ENCODE measurements at regions not wholly inside any gene's neighbourhood (a gene's known extent, or its start where the extent isn't known, plus 50 kb on each side); places are given as distances from the start of the nearest gene placed in this dataset.
"Not testable (repeated sequence)": the region's sequence is repeated elsewhere in the genome, so short reads cannot be mapped to it uniquely, and the experiment has no call there.

DNA sequence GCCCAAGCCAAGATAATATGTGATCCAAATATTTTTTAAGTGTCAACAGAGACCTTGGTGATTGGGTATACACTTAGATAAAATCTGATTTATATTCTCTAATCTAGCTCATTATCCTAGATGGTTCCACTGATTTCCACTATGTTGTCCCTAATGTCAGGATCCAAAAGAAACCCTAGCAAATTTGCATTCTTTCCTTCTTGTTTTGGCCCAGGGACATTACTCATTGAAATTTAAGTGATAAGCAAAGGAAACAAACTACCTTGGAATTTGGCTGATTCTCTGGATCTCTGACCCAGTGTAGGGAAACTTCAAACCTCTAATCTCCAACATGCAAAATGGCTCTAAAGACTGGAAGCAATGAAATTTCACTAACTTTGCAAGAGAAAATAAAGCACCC lies 179.8 kb upstream of the MEIS1 start:
- Mint-ChIP-seq H3K4me1 (no peaks in the 10 kb centered on the region), H3K4me3 (no peak overlapping the region), H3K9me3 (peaks cover 0 to 4% (median 1%) of the 10 kb centered on the region in 7 donors), H3K27ac (no peak overlapping the region), H3K27me3 (no peaks in the 10 kb centered on the region), H3K36me3 (no peaks in the 10 kb centered on the region)
- DNase-seq (no peak), ATAC-seq (ENCODE audit: low read depth in 2 of 2) (no peak)
- Histone ChIP-seq H3K4me3 (ENCODE audit: low read depth, low read length) (no peak overlapping the region), H3K9me3 (ENCODE audit: control insufficient read depth in 2 of 2, low read length in 2 of 2) (no peaks in the 10 kb centered on the region), H3K36me3 (ENCODE audit: control insufficient read depth, insufficient read depth, low read length) (no peaks in the 10 kb centered on the region), H3K4me1 (ENCODE audit: control insufficient read depth, insufficient read depth, low read length, poor library complexity, severe bottlenecking) (no peaks in the 10 kb centered on the region), H3K27ac (ENCODE audit: insufficient read depth, low read length, poor library complexity, severe bottlenecking) (no peak overlapping the region), H3K27me3 (ENCODE audit: control insufficient read depth, insufficient read depth, low read length) (no peaks in the 10 kb centered on the region)

DNA sequence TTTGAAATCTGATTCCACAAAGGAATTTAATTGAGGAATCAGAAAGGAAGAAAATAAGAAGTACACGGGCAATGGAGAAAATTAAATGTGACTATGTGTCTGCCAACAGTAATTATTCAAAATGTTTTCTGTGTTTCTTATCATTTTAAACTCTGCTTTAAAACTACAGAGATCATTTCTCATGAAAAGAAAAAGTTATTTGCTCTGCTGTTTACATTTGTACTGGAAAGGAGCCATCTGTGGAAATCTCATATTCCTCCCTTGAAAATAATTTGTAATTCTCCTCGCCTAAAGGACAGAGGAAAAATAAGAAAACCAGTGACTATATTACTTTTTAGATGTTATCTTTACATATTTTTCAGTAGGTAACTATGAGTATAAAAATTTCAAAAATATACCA lies 181.9 kb upstream of the MEIS1 start:
- Mint-ChIP-seq H3K9me3 (peaks cover 0 to 4% (median 1%) of the 10 kb centered on the region in 7 donors), H3K27ac (no peak overlapping the region), H3K27me3 (no peaks in the 10 kb centered on the region), H3K4me3 (no peak overlapping the region), H3K4me1 (no peaks in the 10 kb centered on the region), H3K36me3 (no peaks in the 10 kb centered on the region)
- ATAC-seq (ENCODE audit: low read depth in 2 of 2) (no peak), DNase-seq (no peak)
- H3K36me3 ChIP-seq (ENCODE audit: control insufficient read depth, insufficient read depth, low read length): no peaks in the 10 kb centered on the region
- H3K27me3 ChIP-seq (ENCODE audit: control insufficient read depth, insufficient read depth, low read length): no peaks in the 10 kb centered on the region
- no peak overlapping the region for H3K27ac ChIP-seq (ENCODE audit: insufficient read depth, low read length, poor library complexity, severe bottlenecking)
- H3K4me3 ChIP-seq (ENCODE audit: low read depth, low read length): no peak overlapping the region
- no peaks in the 10 kb centered on the region for H3K9me3 ChIP-seq (ENCODE audit: control insufficient read depth in 2 of 2, low read length in 2 of 2)
- H3K4me1 ChIP-seq (ENCODE audit: control insufficient read depth, insufficient read depth, low read length, poor library complexity, severe bottlenecking): no peaks in the 10 kb centered on the region

DNA sequence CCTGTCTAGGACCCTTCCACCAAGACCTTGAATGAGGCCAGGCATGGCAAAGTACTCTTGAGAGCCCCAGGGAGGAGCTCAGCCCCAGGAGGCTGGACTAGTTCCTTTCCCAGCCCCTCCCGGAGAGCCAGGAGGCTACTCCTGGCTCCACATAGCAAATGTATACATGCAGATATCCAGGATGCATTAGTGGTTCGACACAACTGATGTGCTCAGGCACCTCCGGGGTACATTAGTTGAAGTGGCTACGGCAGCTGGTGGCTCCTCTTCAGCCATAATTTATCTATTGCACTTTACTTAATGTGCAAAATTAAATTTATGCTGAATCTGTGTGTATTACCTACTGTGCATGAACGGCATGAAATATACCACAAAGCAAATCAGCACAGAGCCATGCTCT lies 182.8 kb upstream of the MEIS1 start:
- DNase-seq: no peak
- no peaks in the 10 kb centered on the region for H3K27me3 ChIP-seq (ENCODE audit: control insufficient read depth, insufficient read depth, low read length)
- no peaks in the 10 kb centered on the region for H3K9me3 ChIP-seq (ENCODE audit: control insufficient read depth in 2 of 2, low read length in 2 of 2)
- Mint-ChIP-seq H3K9me3 (peaks cover 0 to 6% (median 4%) of the 10 kb centered on the region in 7 donors), H3K27me3 (no peaks in the 10 kb centered on the region), H3K27ac (no peak overlapping the region), H3K36me3 (no peaks in the 10 kb centered on the region), H3K4me1 (no peaks in the 10 kb centered on the region), H3K4me3 (no peak overlapping the region)
- no peaks in the 10 kb centered on the region for H3K4me1 ChIP-seq (ENCODE audit: control insufficient read depth, insufficient read depth, low read length, poor library complexity, severe bottlenecking)
- ATAC-seq (ENCODE audit: low read depth in 2 of 2): no peak
- no peaks in the 10 kb centered on the region for H3K36me3 ChIP-seq (ENCODE audit: control insufficient read depth, insufficient read depth, low read length)
- H3K27ac ChIP-seq (ENCODE audit: insufficient read depth, low read length, poor library complexity, severe bottlenecking): no peak overlapping the region
- no peak overlapping the region for H3K4me3 ChIP-seq (ENCODE audit: low read depth, low read length)

DNA sequence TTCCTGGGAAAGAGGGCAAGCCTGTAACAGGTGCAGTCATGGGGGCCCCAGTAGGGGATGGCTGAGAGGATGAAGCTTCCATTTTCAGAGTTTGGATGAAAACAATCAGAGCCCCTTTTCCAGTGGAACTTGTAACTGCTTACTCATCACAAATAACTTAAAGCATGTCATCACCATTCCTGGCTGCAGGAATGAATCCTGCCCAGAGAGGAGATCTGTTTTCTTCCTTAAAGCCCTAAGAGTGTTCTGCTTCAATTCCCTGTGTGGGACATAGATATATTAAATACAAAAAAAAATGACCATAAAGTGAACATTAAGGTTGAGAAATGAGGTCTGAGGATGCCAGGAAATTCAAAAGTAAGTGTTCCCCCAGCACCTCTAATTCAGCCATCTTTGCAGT lies 183.4 kb upstream of the MEIS1 start:
- Histone ChIP-seq H3K27me3 (ENCODE audit: control insufficient read depth, insufficient read depth, low read length) (no peaks in the 10 kb centered on the region), H3K27ac (ENCODE audit: insufficient read depth, low read length, poor library complexity, severe bottlenecking) (no peak overlapping the region), H3K4me3 (ENCODE audit: low read depth, low read length) (no peak overlapping the region), H3K36me3 (ENCODE audit: control insufficient read depth, insufficient read depth, low read length) (no peaks in the 10 kb centered on the region), H3K9me3 (ENCODE audit: control insufficient read depth in 2 of 2, low read length in 2 of 2) (no peaks in the 10 kb centered on the region), H3K4me1 (ENCODE audit: control insufficient read depth, insufficient read depth, low read length, poor library complexity, severe bottlenecking) (no peaks in the 10 kb centered on the region)
- Mint-ChIP-seq H3K4me1 (no peaks in the 10 kb centered on the region), H3K27me3 (no peaks in the 10 kb centered on the region), H3K27ac (no peak overlapping the region), H3K36me3 (no peaks in the 10 kb centered on the region), H3K4me3 (no peak overlapping the region), H3K9me3 (peaks cover 0 to 8% (median 4%) of the 10 kb centered on the region in 7 donors)
- DNase-seq: no peak
- ATAC-seq (ENCODE audit: low read depth in 2 of 2): no peak

DNA sequence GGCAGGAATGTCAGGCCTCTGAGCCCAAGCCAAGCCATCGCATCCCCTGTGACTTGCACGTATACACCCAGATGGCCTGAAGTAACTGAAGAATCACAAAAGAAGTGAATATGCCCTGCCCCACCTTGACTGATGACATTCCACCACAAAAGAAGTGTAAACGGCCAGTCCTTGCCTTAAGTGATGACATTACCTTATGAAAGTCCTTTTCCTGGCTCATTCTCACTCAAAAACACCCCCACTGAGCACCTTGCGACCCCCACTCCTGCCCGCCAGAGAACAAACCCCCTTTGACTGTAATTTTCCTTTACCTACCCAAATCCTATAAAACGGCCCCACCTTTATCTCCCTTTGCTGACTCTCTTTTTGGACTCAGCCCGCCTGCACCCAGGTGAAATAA lies 185.8 kb upstream of the MEIS1 start:
- H3K9me3 Mint-ChIP-seq: not testable (repeated sequence)

DNA sequence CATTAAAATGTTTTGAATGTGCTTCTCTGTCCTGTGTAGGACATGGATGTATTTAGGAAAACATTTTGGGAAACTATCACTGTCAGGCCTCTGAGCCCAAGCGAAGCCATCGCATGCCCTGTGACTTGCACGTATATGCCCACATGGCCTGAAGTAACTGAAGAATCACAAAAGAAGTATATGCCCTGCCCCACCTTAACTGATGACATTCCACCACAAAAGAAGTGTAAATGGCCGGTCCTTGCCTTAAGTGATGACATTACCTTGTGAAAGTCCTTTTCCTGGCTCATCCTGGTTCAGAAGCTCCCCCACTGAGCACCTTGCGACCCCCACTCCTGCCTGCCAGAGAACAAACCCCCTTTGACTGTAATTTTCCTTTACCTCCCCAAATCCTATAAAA lies 191.1 kb upstream of the MEIS1 start:
- H3K27ac Mint-ChIP-seq; H3K4me1 Mint-ChIP-seq; H3K4me1 ChIP-seq (ENCODE audit: control insufficient read depth, insufficient read depth, low read length, poor library complexity, severe bottlenecking); H3K27me3 ChIP-seq (ENCODE audit: control insufficient read depth, insufficient read depth, low read length); DNase-seq; H3K4me3 Mint-ChIP-seq; H3K4me3 ChIP-seq (ENCODE audit: low read depth, low read length); H3K27me3 Mint-ChIP-seq; ATAC-seq (ENCODE audit: low read depth in 2 of 2); H3K9me3 ChIP-seq (ENCODE audit: control insufficient read depth in 2 of 2, low read length in 2 of 2); H3K9me3 Mint-ChIP-seq; H3K36me3 Mint-ChIP-seq; H3K36me3 ChIP-seq (ENCODE audit: control insufficient read depth, insufficient read depth, low read length); H3K27ac ChIP-seq (ENCODE audit: insufficient read depth, low read length, poor library complexity, severe bottlenecking): not testable (repeated sequence)

More for the DNA sequence above, 185.8 kb upstream of the MEIS1 start:
- not testable (repeated sequence) for H3K4me1 ChIP-seq (ENCODE audit: control insufficient read depth, insufficient read depth, low read length, poor library complexity, severe bottlenecking); H3K36me3 Mint-ChIP-seq; ATAC-seq (ENCODE audit: low read depth in 2 of 2); H3K4me1 Mint-ChIP-seq; H3K4me3 ChIP-seq (ENCODE audit: low read depth, low read length); H3K27ac Mint-ChIP-seq; H3K27me3 ChIP-seq (ENCODE audit: control insufficient read depth, insufficient read depth, low read length); H3K36me3 ChIP-seq (ENCODE audit: control insufficient read depth, insufficient read depth, low read length); H3K27ac ChIP-seq (ENCODE audit: insufficient read depth, low read length, poor library complexity, severe bottlenecking); H3K4me3 Mint-ChIP-seq; DNase-seq; H3K9me3 ChIP-seq (ENCODE audit: control insufficient read depth in 2 of 2, low read length in 2 of 2); H3K27me3 Mint-ChIP-seq

DNA sequence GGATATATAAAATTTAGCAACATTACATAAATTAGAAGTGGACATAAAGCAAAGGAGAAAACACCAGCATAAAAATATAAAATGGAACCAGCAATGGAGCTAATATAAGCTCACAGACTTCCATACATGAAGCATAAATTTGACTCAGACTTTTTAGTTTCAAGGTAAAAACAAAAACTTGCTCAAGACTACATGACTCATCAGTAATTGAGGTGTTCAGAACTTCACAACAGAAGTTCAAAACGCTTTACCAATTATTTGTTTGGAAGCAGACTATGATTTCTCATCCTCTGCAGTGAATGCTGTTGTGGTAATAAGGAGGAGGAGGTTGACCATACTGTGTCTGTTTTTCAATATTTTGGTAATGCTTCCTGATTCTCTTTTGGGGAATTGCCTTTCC lies 192.0 kb upstream of the MEIS1 start:
- not testable (repeated sequence) for H3K4me1 Mint-ChIP-seq; H3K27me3 Mint-ChIP-seq; H3K9me3 ChIP-seq (ENCODE audit: control insufficient read depth in 2 of 2, low read length in 2 of 2); H3K27me3 ChIP-seq (ENCODE audit: control insufficient read depth, insufficient read depth, low read length); H3K36me3 Mint-ChIP-seq; H3K36me3 ChIP-seq (ENCODE audit: control insufficient read depth, insufficient read depth, low read length); H3K9me3 Mint-ChIP-seq; H3K4me1 ChIP-seq (ENCODE audit: control insufficient read depth, insufficient read depth, low read length, poor library complexity, severe bottlenecking); H3K27ac ChIP-seq (ENCODE audit: insufficient read depth, low read length, poor library complexity, severe bottlenecking); H3K4me3 ChIP-seq (ENCODE audit: low read depth, low read length); DNase-seq; H3K4me3 Mint-ChIP-seq; H3K27ac Mint-ChIP-seq; ATAC-seq (ENCODE audit: low read depth in 2 of 2)

DNA sequence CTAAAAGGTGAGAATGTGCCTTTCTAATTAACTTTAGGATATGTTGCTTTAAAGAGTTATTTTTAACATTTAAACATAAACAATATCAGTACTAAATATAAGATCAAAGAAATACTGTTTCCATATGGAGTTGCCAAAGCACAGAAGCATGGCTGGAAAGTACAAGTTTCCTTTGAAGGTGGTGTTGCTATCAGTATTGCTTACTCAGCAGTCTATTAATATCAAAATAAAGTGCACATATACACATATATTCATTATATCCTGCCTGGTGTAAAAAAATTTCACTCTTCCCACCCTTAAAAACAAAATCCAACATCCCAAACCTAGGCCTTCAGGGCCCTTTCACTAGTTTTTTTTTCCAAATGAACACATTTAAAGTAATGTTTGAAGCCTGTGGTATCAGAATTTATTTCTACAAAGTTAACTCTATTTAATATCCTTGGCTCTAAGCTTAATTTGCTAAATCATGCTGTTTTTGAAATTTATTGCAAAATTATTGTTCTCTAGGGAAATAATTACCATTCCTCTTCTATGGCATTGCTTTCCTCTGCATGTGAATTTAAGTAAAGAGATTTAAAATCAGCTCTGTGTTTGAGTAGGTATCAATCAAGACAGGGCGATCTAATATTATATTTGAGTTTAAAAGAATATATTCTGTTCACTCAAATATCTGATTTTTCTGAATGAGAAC lies 192.7 kb upstream of the MEIS1 start:
- H3K27me3 ChIP-seq (ENCODE audit: control insufficient read depth, insufficient read depth, low read length): no peaks in the 10 kb centered on the region
- ATAC-seq (ENCODE audit: low read depth in 2 of 2) (no peak), DNase-seq (no peak)
- Mint-ChIP-seq H3K27me3 (no peaks in the 10 kb centered on the region), H3K27ac (no peak overlapping the region), H3K4me1 (no peaks in the 10 kb centered on the region), H3K9me3 (peaks cover 0 to 7% (median 4%) of the 10 kb centered on the region in 7 donors), H3K36me3 (no peaks in the 10 kb centered on the region), H3K4me3 (no peak overlapping the region)
- H3K4me3 ChIP-seq (ENCODE audit: low read depth, low read length): no peak overlapping the region
- H3K27ac ChIP-seq (ENCODE audit: insufficient read depth, low read length, poor library complexity, severe bottlenecking): no peak overlapping the region
- H3K36me3 ChIP-seq (ENCODE audit: control insufficient read depth, insufficient read depth, low read length): no peaks in the 10 kb centered on the region
- H3K9me3 ChIP-seq (ENCODE audit: control insufficient read depth in 2 of 2, low read length in 2 of 2): no peaks in the 10 kb centered on the region
- no peaks in the 10 kb centered on the region for H3K4me1 ChIP-seq (ENCODE audit: control insufficient read depth, insufficient read depth, low read length, poor library complexity, severe bottlenecking)
